Esophagus (tissue), 2 donors: ENCODE measurements at regions not wholly inside any gene's neighbourhood (a gene's known extent, or its start where the extent isn't known, plus 50 kb on each side); places are given as distances from the start of the nearest gene placed in this dataset.
"Not testable (repeated sequence)": the region's sequence is repeated elsewhere in the genome, so short reads cannot be mapped to it uniquely, and the experiment has no call there.

Experiments
- H3K27ac ChIP-seq, 2 donors: one replicate each; pipeline ENCODE4 v1.5.1; 2013; ENCODE audit warnings: low read depth in 2 of 2, mild to moderate bottlenecking in 2 of 2, inconsistent platforms in 1 of 2, low read length in 1 of 2, moderate library complexity in 1 of 2
- H3K27me3 ChIP-seq, 2 donors: one replicate each; pipeline ENCODE4 v1.6.1; 2013; ENCODE audit warnings: low read length in 2 of 2, control low read depth in 1 of 2, mild to moderate bottlenecking in 1 of 2; ENCODE audit not compliant: insufficient read depth in 2 of 2, control insufficient read depth in 1 of 2
- H3K36me3 ChIP-seq, 2 donors: one replicate each; pipeline ENCODE4 v1.6.1; 2013; ENCODE audit warnings: low read length in 1 of 2; ENCODE audit not compliant: control insufficient read depth in 2 of 2, insufficient read depth in 2 of 2
- H3K4me1 ChIP-seq, 2 donors: one replicate each; pipeline ENCODE4 v1.6.1; 2013; ENCODE audit warnings: low read length in 1 of 2; ENCODE audit not compliant: control insufficient read depth in 2 of 2, insufficient read depth in 2 of 2
- H3K4me3 ChIP-seq, 2 donors: one replicate each; pipeline ENCODE4 v1.5.1; 2013; ENCODE audit warnings: low read length in 2 of 2, mild to moderate bottlenecking in 2 of 2, low read depth in 1 of 2, moderate library complexity in 1 of 2
- H3K9me3 ChIP-seq, 2 donors: one replicate each; pipeline ENCODE4 v1.6.1; 2013; ENCODE audit warnings: mild to moderate bottlenecking in 2 of 2, low read depth in 1 of 2, low read length in 1 of 2, moderate library complexity in 1 of 2; ENCODE audit not compliant: control insufficient read depth in 2 of 2, insufficient read depth in 1 of 2
- WGBS, 2 donors: extraction: QIAGEN DNeasy Blood & Tissue Kit; methylation state at CpG; one replicate each; pipeline ENCODE4 v1.1.7; 2013; 5-methylcytosine and 5-hydroxymethylcytosine counted together
- donor health status: healthy with polysubstance abuse.
- donor health status: Bipolar disorder and iron deficiency.

- no peak overlapping the region for H3K27ac ChIP-seq
- H3K36me3 ChIP-seq = no peaks in the 10 kb centered on the region
- H3K4me3 ChIP-seq = no peak overlapping the region
- peaks cover 13 to 26% of the 10 kb centered on the region in 2 donors for H3K27me3 ChIP-seq
- peaks cover 2 to 4% of the 10 kb centered on the region in 2 donors for H3K4me1 ChIP-seq
- no peaks in the 10 kb centered on the region for H3K9me3 ChIP-seq
- 66 to 77% methylated on average over 3 of the region's 3 CpGs for WGBS, 2 donors
Measured at GRCh38 chr1:181314010-181314409, 169.3 kb upstream of the CACNA1E start.

- Histone ChIP-seq H3K9me3 (no peaks in the 10 kb centered on the region), H3K36me3 (no peaks in the 10 kb centered on the region), H3K27ac (no peak overlapping the region), H3K4me1 (peaks cover 2 to 4% of the 10 kb centered on the region in 2 donors), H3K27me3 (peaks cover 15 to 28% of the 10 kb centered on the region in 2 donors), H3K4me3 (no peak overlapping the region)
- 17 to 28% methylated on average over 6 of the region's 6 CpGs for WGBS, 2 donors
Measured at GRCh38 chr1:181314959-181315358, 168.4 kb upstream of the CACNA1E start.

- H3K27me3 ChIP-seq = peaks cover 15 to 28% of the 10 kb centered on the region in 2 donors
- peaks cover 2 to 4% of the 10 kb centered on the region in 2 donors for H3K4me1 ChIP-seq
- H3K27ac ChIP-seq = no peak overlapping the region
- WGBS, 2 donors = 2 to 4% methylated on average over 30 to 32 of the region's 32 CpGs
- H3K9me3 ChIP-seq = no peaks in the 10 kb centered on the region
- H3K4me3 ChIP-seq = no peak overlapping the region
- H3K36me3 ChIP-seq = no peaks in the 10 kb centered on the region
Measured at GRCh38 chr1:181317261-181317930, 165.9 kb upstream of the CACNA1E start.

DNA sequence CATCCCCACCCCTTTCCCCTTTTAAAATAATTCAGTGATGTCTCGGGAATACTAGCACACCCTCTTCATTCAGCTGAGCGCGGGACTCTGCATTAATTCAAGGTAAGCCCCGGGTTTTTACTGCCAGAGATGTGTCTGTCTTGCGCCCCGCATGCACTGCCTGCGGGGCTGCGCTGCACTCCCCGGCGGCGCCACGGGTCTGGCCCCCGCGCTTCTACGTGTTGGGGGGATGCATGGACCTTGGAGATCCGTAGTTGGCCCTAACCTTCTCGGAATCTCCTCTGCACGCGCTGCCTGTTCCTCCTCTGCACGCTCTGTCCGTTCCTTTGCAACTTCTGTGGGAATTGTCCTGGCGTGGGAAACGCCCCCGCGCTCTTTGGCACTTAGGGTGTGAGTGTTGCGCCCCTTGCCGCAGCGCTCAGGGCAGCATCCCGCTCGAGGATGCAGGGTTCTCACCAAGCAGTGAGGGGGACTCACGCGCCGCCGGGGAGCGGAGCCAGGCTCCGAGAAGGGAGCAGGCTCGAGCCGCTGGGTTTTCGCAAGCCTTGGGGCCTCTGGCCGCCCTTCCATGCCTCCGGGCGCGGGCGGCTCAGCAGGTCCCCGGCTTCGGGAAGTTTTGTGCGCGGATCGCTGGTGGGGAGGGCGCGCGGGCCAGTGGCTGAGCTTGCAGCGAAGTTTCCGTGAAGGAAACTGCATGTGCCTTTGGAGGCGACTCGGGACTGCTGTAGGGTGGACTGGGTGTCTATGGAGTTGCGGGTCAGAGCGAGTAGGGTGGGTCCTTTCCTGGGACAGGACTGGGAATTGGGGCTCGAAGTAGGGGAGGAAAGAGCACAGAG lies 165.1 kb upstream of the CACNA1E start:
- H3K36me3 ChIP-seq = no peaks in the 10 kb centered on the region
- no peaks in the 10 kb centered on the region for H3K9me3 ChIP-seq
- no peak overlapping the region for H3K4me3 ChIP-seq
- peaks cover 15 to 28% of the 10 kb centered on the region in 2 donors for H3K27me3 ChIP-seq
- 2 to 3% methylated on average over 59 of the region's 59 CpGs for WGBS, 2 donors
- no peak overlapping the region for H3K27ac ChIP-seq
- H3K4me1 ChIP-seq = peaks cover 2 to 4% of the 10 kb centered on the region in 2 donors

- Histone ChIP-seq H3K27ac (no peak overlapping the region), H3K27me3 (peaks cover 9 to 28% of the 10 kb centered on the region in 2 donors), H3K4me1 (peaks cover 2 to 4% of the 10 kb centered on the region in 2 donors), H3K4me3 (no peak overlapping the region), H3K36me3 (no peaks in the 10 kb centered on the region), H3K9me3 (no peaks in the 10 kb centered on the region)
- 11 to 13% methylated on average over 12 of the region's 12 CpGs for WGBS, 2 donors
Measured at GRCh38 chr1:181318858-181319235, 164.5 kb upstream of the CACNA1E start.

GRCh38 chr1:181319907-181320306 lies 163.4 kb upstream of the CACNA1E start:
- H3K27me3 ChIP-seq = peaks cover 9 to 26% of the 10 kb centered on the region in 2 donors

DNA sequence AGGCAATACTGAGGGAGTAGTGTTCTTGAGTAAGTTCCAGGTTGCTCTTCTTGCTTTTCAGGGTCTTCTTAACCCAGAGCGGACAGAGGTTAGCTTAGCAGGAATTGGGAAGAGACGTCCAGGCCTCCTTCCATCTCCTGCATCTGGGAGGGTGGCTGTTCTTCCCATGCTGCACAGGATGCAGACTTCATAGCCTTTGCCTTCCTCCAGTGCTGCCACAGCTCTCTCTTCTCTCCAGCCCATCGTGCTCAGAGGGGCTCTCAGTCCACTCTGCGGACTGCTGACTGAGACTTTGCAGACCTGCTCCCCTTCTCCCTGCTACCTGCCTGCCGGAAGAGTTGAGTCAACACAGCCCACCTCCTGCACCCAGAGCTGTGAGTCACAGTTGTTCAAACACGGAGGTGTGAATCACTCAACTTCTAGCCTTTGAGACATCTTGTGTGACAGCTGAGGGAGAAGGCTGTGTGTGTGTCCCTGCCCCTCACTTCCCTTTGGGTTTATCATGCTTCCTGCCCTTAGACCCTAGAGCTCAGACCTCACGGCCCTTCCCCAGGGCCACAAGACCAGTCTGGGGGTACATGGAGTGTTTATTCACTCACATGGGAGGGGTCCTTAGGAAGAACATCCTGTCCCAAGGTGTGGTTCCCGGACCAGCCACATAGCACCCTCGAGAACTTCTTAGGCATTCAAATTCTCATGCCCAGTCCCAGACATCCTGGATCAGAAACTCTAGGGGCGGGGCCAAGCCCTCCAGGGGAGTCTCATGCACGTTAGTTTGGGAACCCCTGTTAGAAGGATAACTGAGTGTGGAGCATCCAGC lies 158.3 kb upstream of the CACNA1E start:
- Histone ChIP-seq H3K27ac (no peak overlapping the region), H3K9me3 (peaks cover 2 to 9% of the 10 kb centered on the region in 2 donors), H3K36me3 (no peaks in the 10 kb centered on the region), H3K27me3 (no peaks in the 10 kb centered on the region), H3K4me1 (no peaks in the 10 kb centered on the region), H3K4me3 (no peak overlapping the region)
- WGBS, 2 donors = 49 to 50% methylated on average over 11 of the region's 11 CpGs

More at GRCh38 chr1:181319907-181320306, 163.4 kb upstream of the CACNA1E start:
- Histone ChIP-seq H3K4me3 (no peak overlapping the region), H3K36me3 (no peaks in the 10 kb centered on the region), H3K4me1 (peaks cover 2 to 4% of the 10 kb centered on the region in 2 donors), H3K27ac (no peak overlapping the region), H3K9me3 (no peaks in the 10 kb centered on the region)
- 71 to 79% methylated on average over 3 of the region's 3 CpGs for WGBS, 2 donors

GRCh38 chr1:181325765-181326164 lies 157.6 kb upstream of the CACNA1E start:
- not testable (repeated sequence) for H3K9me3 ChIP-seq, H3K36me3 ChIP-seq, H3K27me3 ChIP-seq, H3K4me3 ChIP-seq, H3K4me1 ChIP-seq, H3K27ac ChIP-seq
- 78 to 80% methylated on average over 18 of the region's 18 CpGs for WGBS, 2 donors

GRCh38 chr1:181326348-181326747 lies 157.0 kb upstream of the CACNA1E start:
- no peaks in the 10 kb centered on the region for H3K4me1 ChIP-seq
- no peaks in the 10 kb centered on the region for H3K27me3 ChIP-seq
- WGBS, 2 donors = 95 to 97% methylated on average over 3 of the region's 3 CpGs
- H3K4me3 ChIP-seq = no peak overlapping the region
- H3K9me3 ChIP-seq = peaks cover 2 to 9% of the 10 kb centered on the region in 2 donors
- no peak overlapping the region for H3K27ac ChIP-seq
- no peaks in the 10 kb centered on the region for H3K36me3 ChIP-seq
